Aorta (tissue), 5 donors: ENCODE measurements at regions not wholly inside any gene's neighbourhood (a gene's known extent, or its start where the extent isn't known, plus 50 kb on each side); places are given as distances from the start of the nearest gene placed in this dataset.
"Not testable (repeated sequence)": the region's sequence is repeated elsewhere in the genome, so short reads cannot be mapped to it uniquely, and the experiment has no call there.

Source experiments
- ATAC-seq: fragments of 200-7000 bp; cut with Tn5 transposase; one replicate; pipeline ENCODE4 v1.9.1; 2022; ENCODE audit warnings: moderate library complexity; ENCODE audit not compliant: low FRiP score
- DNase-seq, 2 donors: peaks; one replicate each; pipeline ENCODE4 v3.0.0-alpha.2; 2020
- H3K27ac ChIP-seq, 2 donors: one replicate each; pipeline ENCODE4 v1.5.1; 2013; ENCODE audit warnings: low read length in 2 of 2, mild to moderate bottlenecking in 2 of 2, moderate library complexity in 2 of 2, control low read depth in 1 of 2, inconsistent platforms in 1 of 2, low read depth in 1 of 2
- H3K27me3 ChIP-seq, 2 donors: one replicate each; pipeline ENCODE4 v1.6.1; 2013; ENCODE audit warnings: control low read depth in 1 of 2, low read length in 1 of 2, mild to moderate bottlenecking in 1 of 2, moderate library complexity in 1 of 2; ENCODE audit not compliant: insufficient read depth in 2 of 2, control insufficient read depth in 1 of 2
- H3K36me3 ChIP-seq, 2 donors: one replicate each; pipeline ENCODE4 v1.6.1; 2013; ENCODE audit warnings: control low read depth in 1 of 2, low read length in 1 of 2, mild to moderate bottlenecking in 1 of 2; ENCODE audit not compliant: insufficient read depth in 2 of 2, control insufficient read depth in 1 of 2
- H3K4me1 ChIP-seq, 2 donors: one replicate each; pipeline ENCODE4 v1.6.1; 2013; ENCODE audit warnings: low read length in 2 of 2, control low read depth in 1 of 2, mild to moderate bottlenecking in 1 of 2, moderate library complexity in 1 of 2; ENCODE audit not compliant: insufficient read depth in 2 of 2, control insufficient read depth in 1 of 2
- H3K4me3 ChIP-seq, 2 donors: one replicate each; pipeline ENCODE4 v1.5.1; 2013; ENCODE audit warnings: low read length in 2 of 2, control low read depth in 1 of 2, mild to moderate bottlenecking in 1 of 2
- H3K9me3 ChIP-seq: one replicate; pipeline ENCODE4 v1.6.1; 2013; ENCODE audit warnings: mild to moderate bottlenecking, low read length; ENCODE audit not compliant: control insufficient read depth
- whole genome bisulfite sequencing, 2 donors: extraction: QIAGEN DNeasy Blood & Tissue Kit; methylation state at CpG; one replicate each; pipeline ENCODE4 v1.1.7; 2013; 5-methylcytosine and 5-hydroxymethylcytosine counted together
- intact Hi-C, 2 donors: fragments of 100-400 bp; cut with DNase I; formaldehyde crosslinking; loops; one replicate each; pipeline versions ENCODE4 v1.14.2 to v1.15.0; 2022
- donor health status: healthy with polysubstance abuse.
- donor health status: Bipolar disorder and iron deficiency.
- donor health status: DM: no; HTN: no; CAD: no.
- donor health status: DM: no; HTN: no; CAD: no.
- donor health status: DM: yes; HTN: yes; CAD: no.

DNA sequence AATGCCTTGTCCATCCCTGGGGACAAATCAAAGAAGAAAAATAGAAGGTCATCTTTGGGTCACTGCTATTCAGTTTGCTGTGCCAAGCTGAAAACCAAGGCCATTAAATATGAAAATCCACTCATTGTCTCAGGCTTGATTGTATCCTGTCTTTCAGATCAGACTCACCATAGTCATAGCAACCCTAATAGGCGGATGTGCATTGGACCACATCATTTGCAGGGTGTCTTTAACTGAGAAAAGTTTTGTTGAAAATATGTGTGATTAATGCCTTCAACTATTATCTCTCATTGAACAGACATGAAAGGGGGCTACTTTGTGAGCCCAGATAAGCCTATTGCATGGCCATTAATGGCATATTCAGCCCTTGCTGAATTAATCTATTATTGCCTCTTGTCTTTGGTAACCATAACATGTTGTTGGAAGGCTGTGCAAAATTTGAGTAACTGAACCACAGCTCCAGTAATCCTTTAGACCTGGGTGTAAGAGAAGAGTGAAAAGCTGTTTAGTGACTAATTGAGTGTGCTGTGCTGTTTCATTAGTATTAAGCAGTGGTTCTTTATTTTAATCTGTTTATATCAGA, 453.6 kb upstream of the EPHA5 start:
- DNase-seq (no peak), ATAC-seq (no peak)
- Histone ChIP-seq H3K36me3 (no peaks in the 10 kb centered on the region), H3K27ac (no peak overlapping the region), H3K9me3 (no peaks in the 10 kb centered on the region), H3K27me3 (no peaks in the 10 kb centered on the region), H3K4me1 (no peaks in the 10 kb centered on the region), H3K4me3 (no peak overlapping the region)
- WGBS, 2 donors: 68 to 74% methylated on average over 1 of the region's 1 CpG
- intact Hi-C loops: no loop called here

DNA sequence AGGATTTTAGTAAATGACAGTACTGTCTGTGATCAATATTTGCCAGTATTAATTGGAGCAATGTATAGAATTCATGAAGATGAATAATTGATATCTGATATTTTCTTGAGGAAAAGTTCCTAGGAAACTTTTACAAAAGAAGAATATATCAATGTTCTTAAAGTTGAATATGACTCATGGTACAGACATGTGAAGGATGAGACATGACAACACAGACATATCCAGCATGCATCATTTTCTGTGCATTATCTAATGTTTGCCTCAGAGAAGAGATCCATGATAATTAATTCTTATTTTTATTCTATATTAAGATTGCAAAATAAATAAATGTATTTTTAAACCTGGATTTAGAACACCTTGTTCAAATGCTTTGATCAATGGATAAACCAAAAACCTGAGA, 452.9 kb upstream of the EPHA5 start:
- H3K27me3 ChIP-seq: no peaks in the 10 kb centered on the region
- no peak for ATAC-seq

DNA sequence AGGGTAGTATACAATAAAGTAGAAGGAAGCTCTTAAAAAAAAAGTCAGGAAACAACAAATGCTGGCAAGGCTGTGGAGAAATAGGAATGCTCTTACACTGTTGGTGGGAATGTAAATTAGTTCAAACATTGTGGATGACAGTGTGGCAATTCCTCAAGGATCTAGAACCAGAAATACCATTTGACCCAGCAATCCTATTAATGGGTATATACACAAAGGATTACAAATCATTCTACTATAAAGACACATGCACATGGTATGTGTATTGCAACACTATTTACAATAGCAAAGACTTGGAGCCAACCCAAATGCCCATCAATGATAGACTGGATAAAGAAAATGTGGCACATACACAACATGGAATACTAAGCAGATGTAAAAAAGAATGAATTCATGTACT, 444.9 kb upstream of the EPHA5 start:
- H3K9me3 ChIP-seq, H3K4me3 ChIP-seq, H3K36me3 ChIP-seq, H3K27ac ChIP-seq, DNase-seq, H3K4me1 ChIP-seq, ATAC-seq, intact Hi-C loops, H3K27me3 ChIP-seq: not testable (repeated sequence)

More for the DNA sequence above, 452.9 kb upstream of the EPHA5 start:
- no peak overlapping the region for H3K27ac ChIP-seq
- DNase-seq: no peak
- no peaks in the 10 kb centered on the region for H3K9me3 ChIP-seq
- no peaks in the 10 kb centered on the region for H3K36me3 ChIP-seq
- no peaks in the 10 kb centered on the region for H3K4me1 ChIP-seq
- H3K4me3 ChIP-seq: no peak overlapping the region
- intact Hi-C loops: no loop called here

DNA sequence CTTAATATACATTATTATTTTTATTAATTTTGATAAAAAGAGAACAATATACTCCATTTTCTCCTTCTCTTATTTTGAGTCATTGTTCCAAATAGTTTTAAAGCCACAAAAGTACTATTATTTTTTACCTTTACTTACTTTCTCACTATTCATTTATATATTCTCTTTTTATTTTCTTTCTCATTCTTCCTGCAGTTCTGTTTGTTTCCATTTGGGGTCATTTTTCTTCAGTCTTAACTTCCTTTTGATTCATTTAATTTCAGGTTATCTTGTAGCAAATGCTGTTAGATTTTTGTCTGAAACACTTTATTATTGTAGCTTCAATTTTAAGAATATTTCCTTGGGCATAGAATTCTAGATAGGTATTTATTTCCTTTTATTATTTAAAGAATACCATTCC, 438.6 kb upstream of the EPHA5 start:
- ATAC-seq: no peak
- H3K27me3 ChIP-seq: no peaks in the 10 kb centered on the region
- no peaks in the 10 kb centered on the region for H3K36me3 ChIP-seq
- intact Hi-C loops: no loop called here
- DNase-seq: no peak
- no peak overlapping the region for H3K4me3 ChIP-seq
- H3K4me1 ChIP-seq: no peaks in the 10 kb centered on the region
- H3K27ac ChIP-seq: no peak overlapping the region
- H3K9me3 ChIP-seq: no peaks in the 10 kb centered on the region

DNA sequence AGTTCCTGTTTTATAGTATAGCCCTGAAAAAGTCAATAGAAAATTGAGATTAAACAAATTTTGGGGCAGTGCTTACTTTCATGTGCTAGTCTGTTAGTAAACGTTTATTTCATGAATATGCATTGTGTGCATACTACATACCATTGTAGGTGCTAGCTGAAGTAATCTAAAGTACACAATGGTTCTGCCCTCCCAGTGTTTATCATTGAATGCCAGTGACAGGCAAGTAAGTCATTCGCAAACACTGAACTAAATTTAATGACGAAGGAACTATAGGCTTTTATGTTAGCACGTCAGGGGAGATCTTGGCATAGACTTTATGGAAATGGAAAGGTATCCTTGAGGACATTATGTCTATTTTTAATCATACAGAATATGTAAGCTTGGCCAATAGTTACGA, 426.9 kb upstream of the EPHA5 start:
- ATAC-seq (no peak), DNase-seq (no peak)
- Histone ChIP-seq H3K36me3 (no peaks in the 10 kb centered on the region), H3K4me1 (no peaks in the 10 kb centered on the region), H3K27me3 (no peaks in the 10 kb centered on the region), H3K4me3 (no peak overlapping the region), H3K9me3 (no peaks in the 10 kb centered on the region), H3K27ac (no peak overlapping the region)
- WGBS, 2 donors: 73 to 75% methylated on average over 5 of the region's 5 CpGs
- intact Hi-C loops: no loop called here

DNA sequence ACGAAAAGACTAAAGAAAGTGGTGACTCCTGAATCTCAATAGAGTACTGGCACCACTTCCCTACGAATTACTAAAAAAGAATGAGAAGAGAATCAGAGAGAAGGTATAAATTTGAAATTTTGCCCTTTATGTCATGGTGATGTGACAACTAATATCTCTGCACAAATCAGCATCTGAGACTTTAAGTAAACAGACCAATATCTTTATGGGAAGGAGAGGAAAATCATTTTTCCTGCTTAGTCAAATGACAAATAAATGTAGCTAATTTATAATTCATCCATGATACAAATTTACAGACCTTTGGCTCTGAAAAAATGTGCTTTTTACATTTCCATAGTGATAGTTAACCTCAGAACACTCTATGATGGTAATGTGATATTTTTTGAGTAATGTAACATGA, 424.8 kb upstream of the EPHA5 start:
- Histone ChIP-seq H3K27me3 (no peaks in the 10 kb centered on the region), H3K9me3 (no peaks in the 10 kb centered on the region), H3K36me3 (no peaks in the 10 kb centered on the region), H3K4me1 (no peaks in the 10 kb centered on the region), H3K4me3 (no peak overlapping the region), H3K27ac (no peak overlapping the region)
- no peak for DNase-seq
- 30 to 47% methylated on average over 2 of the region's 2 CpGs for WGBS, 2 donors
- no peak for ATAC-seq
- intact Hi-C loops: no loop called here

DNA sequence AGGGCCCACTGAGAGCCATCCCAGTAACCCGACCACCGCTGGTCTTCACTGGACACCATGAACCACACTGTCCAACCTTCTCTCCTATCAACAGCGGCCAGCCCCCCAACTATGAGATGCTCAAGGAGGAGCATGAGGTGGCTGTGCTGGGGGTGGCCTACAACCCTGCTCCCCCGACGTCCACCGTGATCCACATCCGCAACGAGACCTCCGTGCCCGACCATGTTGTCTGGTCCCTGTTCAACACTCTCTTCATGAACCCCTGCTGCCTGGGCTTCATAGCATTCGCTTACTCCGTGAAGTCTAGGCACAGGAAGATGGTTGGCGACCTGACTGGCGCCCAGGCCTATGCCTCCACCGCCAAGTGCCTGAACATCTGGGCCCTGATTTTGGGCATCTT, 423.8 kb upstream of the EPHA5 start:
- ATAC-seq: no peak
- DNase-seq: no peak
- H3K27me3 ChIP-seq: no peaks in the 10 kb centered on the region
- no peaks in the 10 kb centered on the region for H3K9me3 ChIP-seq
- WGBS, 2 donors: 94% methylated on average over 15 of the region's 15 CpGs
- H3K36me3 ChIP-seq: no peaks in the 10 kb centered on the region
- intact Hi-C loops: no loop called here
- no peak overlapping the region for H3K27ac ChIP-seq
- H3K4me3 ChIP-seq: no peak overlapping the region
- no peaks in the 10 kb centered on the region for H3K4me1 ChIP-seq

DNA sequence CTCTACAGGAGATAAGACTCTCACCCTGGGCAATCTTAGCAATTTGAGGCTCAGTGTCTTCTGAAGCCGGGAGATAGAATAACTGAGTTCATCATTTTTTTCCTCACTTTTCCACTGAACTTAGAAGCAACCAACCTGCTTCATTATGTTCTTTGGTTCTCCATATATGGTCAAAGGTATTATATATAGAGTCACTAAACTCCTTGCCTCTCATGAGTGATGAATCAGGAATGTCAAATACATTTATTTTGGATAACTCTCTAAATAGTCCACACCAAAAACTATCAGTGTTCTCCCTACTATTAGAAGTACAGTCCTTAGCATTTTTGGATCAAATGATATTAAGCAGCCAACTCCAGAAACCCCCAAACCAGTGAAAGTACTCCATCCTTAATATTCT, 421.5 kb upstream of the EPHA5 start:
- Histone ChIP-seq H3K4me1 (no peaks in the 10 kb centered on the region), H3K27ac (no peak overlapping the region), H3K27me3 (no peaks in the 10 kb centered on the region), H3K9me3 (peaks cover 3% of the 10 kb centered on the region), H3K36me3 (no peaks in the 10 kb centered on the region), H3K4me3 (no peak overlapping the region)
- 74 to 76% methylated on average over 1 of the region's 1 CpG for WGBS, 2 donors
- intact Hi-C loops: no loop called here
- ATAC-seq: no peak
- no peak for DNase-seq

DNA sequence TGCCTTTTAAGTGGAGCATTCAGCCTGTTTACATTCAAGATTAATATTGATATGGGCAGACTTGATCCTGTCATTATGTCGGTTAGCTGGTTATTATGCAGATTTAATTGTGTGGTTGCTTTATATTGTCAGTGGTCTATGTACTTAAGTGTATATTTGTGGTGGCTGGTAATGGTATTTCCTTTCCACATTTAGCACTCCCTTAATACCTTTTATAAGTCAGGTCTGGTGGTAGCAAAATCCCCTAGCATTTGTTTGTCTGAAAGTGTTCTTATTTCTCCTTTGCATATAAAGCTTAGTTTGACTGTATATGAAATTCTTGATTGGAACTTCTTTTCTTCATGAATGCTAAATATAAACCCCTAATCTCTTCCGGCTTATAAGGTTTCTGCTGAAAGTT, 403.7 kb upstream of the EPHA5 start:
- DNase-seq (no peak), ATAC-seq (no peak)
- H3K4me3 ChIP-seq: no peak overlapping the region

More for the DNA sequence above, 403.7 kb upstream of the EPHA5 start:
- Histone ChIP-seq H3K36me3 (no peaks in the 10 kb centered on the region), H3K27me3 (no peaks in the 10 kb centered on the region), H3K27ac (no peak overlapping the region), H3K4me1 (no peaks in the 10 kb centered on the region), H3K9me3 (no peaks in the 10 kb centered on the region)
- 74 to 76% methylated on average over 2 of the region's 2 CpGs for WGBS, 2 donors
- intact Hi-C loops: no loop called here
